ENCODE measurements at regions not wholly inside any gene's neighbourhood (a gene's known extent, or its start where the extent isn't known, plus 50 kb on each side); places are given as distances from the start of the nearest gene placed in this dataset.

- no peak for DNase-seq
These were observed 505.7 kb upstream of the LUZP2 start for GRCh38 chr11:23991165-23991539.

GRCh38 chr11:23995891-23996290 lies 501.0 kb upstream of the LUZP2 start:
- DNase-seq = no peak

- DNase-seq = no peak
These were observed 499.5 kb upstream of the LUZP2 start for GRCh38 chr11:23997356-23997755.

GRCh38 chr11:24005202-24005876 lies 491.5 kb upstream of the LUZP2 start:
- DNase-seq = no peak

GRCh38 chr11:24043842-24044241 lies 453.0 kb upstream of the LUZP2 start:
- no peak for DNase-seq

- DNase-seq = no peak
These were observed 450.1 kb upstream of the LUZP2 start for GRCh38 chr11:24046731-24047130.

GRCh38 chr11:24056051-24056450 lies 440.8 kb upstream of the LUZP2 start:
- DNase-seq = no peak

- DNase-seq = no peak
These were observed 436.7 kb upstream of the LUZP2 start for GRCh38 chr11:24060125-24060524.

- DNase-seq = no peak
These were observed 432.4 kb upstream of the LUZP2 start for GRCh38 chr11:24064309-24064903.

- DNase-seq = no peak
These were observed 428.7 kb upstream of the LUZP2 start for GRCh38 chr11:24068197-24068596.

- no peak for DNase-seq
These were observed 426.4 kb upstream of the LUZP2 start for GRCh38 chr11:24070435-24070834.

- no peak for DNase-seq
These were observed 418.8 kb upstream of the LUZP2 start for GRCh38 chr11:24078018-24078417.

GRCh38 chr11:24082241-24082640 lies 414.6 kb upstream of the LUZP2 start:
- DNase-seq = no peak

- no peak for DNase-seq
These were observed 414.0 kb upstream of the LUZP2 start for GRCh38 chr11:24082860-24083259.

- no peak for DNase-seq
These were observed 411.9 kb upstream of the LUZP2 start for GRCh38 chr11:24084956-24085355.

- DNase-seq = no peak
These were observed 409.9 kb upstream of the LUZP2 start for GRCh38 chr11:24086921-24087320.

- DNase-seq = no peak
These were observed 405.3 kb upstream of the LUZP2 start for GRCh38 chr11:24091594-24091993.

GRCh38 chr11:24093375-24093774 lies 403.5 kb upstream of the LUZP2 start:
- DNase-seq = no peak

GRCh38 chr11:24108609-24109008 lies 388.2 kb upstream of the LUZP2 start:
- DNase-seq = no peak

- DNase-seq = no peak
These were observed 374.6 kb upstream of the LUZP2 start for GRCh38 chr11:24122291-24122690.

- no peak for DNase-seq
These were observed 372.0 kb upstream of the LUZP2 start for GRCh38 chr11:24124876-24125275.

GRCh38 chr11:24131698-24132097 lies 365.2 kb upstream of the LUZP2 start:
- no peak for DNase-seq

- DNase-seq = no peak
These were observed 364.4 kb upstream of the LUZP2 start for GRCh38 chr11:24132471-24132870.
